ENCODE measurements at regions not wholly inside any gene's neighbourhood (a gene's known extent, or its start where the extent isn't known, plus 50 kb on each side); places are given as distances from the start of the nearest gene placed in this dataset.
"Not testable (repeated sequence)": the region's sequence is repeated elsewhere in the genome, so short reads cannot be mapped to it uniquely, and the experiment has no call there.

GRCh38 chr1:174105086-174105485 lies 54.2 kb upstream of the RABGAP1L start:
- H3K9ac ChIP-seq (ENCODE audit: insufficient read depth in 1 of 2, low read length in 2 of 2) = no peak overlapping the region
- no peak for TF ChIP-seq CTCF (IDR thresholded peaks at IDR 0.05; ENCODE audit: control extremely low read depth, extremely low read depth)
- no peak overlapping the region for H3K27ac ChIP-seq (ENCODE audit: low read depth in 1 of 2, low read length in 1 of 2)
- ATAC-seq (ENCODE audit: insufficient read depth, low FRiP score) (no peak), DNase-seq (no peak)
- H3K4me1 ChIP-seq (ENCODE audit: control insufficient read depth in 5 of 5, insufficient read depth in 5 of 5, low read length in 5 of 5) = no peaks in the 10 kb centered on the region
- no peaks in the 10 kb centered on the region for H3K36me3 ChIP-seq (ENCODE audit: control insufficient read depth in 4 of 4, insufficient read depth in 4 of 4, low read length in 4 of 4)
- H3K9me3 ChIP-seq (ENCODE audit: control insufficient read depth in 4 of 4, insufficient read depth in 3 of 4, low read length in 3 of 4) = no peaks in the 10 kb centered on the region
- H3K4me3 ChIP-seq = no peak overlapping the region
- no peaks in the 10 kb centered on the region for H3K27me3 ChIP-seq (ENCODE audit: control insufficient read depth in 3 of 3, insufficient read depth in 3 of 3, low read length in 2 of 3)
- 90 to 96% methylated on average over 8 of the region's 8 CpGs for WGBS, 2 donors

DNA sequence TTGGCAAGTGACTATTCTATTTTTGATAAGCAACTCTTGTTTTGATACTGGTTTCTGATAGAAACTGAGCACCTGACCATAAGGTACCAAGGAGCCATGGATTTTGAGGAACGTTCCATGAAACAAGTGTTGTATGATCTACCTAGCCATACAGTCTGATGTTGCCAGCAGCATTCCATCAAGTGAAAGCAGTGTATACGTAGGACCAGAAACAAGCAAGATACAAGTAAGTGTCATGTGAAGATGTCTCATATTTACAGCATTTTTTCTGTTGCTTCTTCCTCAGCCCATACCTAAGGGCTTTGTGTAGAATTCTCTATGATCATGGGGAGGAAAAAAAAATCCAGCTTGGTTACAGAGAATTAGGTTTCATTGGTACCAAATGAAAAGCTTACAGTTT lies 55.6 kb upstream of the RABGAP1L start:
- Histone ChIP-seq H3K9me3 (ENCODE audit: control insufficient read depth in 4 of 4, insufficient read depth in 3 of 4, low read length in 3 of 4) (no peaks in the 10 kb centered on the region), H3K9ac (ENCODE audit: insufficient read depth in 1 of 2, low read length in 2 of 2) (no peak overlapping the region), H3K36me3 (ENCODE audit: control insufficient read depth in 4 of 4, insufficient read depth in 4 of 4, low read length in 4 of 4) (no peaks in the 10 kb centered on the region), H3K4me1 (ENCODE audit: control insufficient read depth in 5 of 5, insufficient read depth in 5 of 5, low read length in 5 of 5) (no peaks in the 10 kb centered on the region), H3K4me3 (no peak overlapping the region), H3K27me3 (ENCODE audit: control insufficient read depth in 3 of 3, insufficient read depth in 3 of 3, low read length in 2 of 3) (no peaks in the 10 kb centered on the region), H3K27ac (ENCODE audit: low read depth in 1 of 2, low read length in 1 of 2) (no peak overlapping the region)
- 90 to 92% methylated on average over 2 of the region's 2 CpGs for WGBS, 2 donors
- no peak for TF ChIP-seq CTCF (IDR thresholded peaks at IDR 0.05; ENCODE audit: control extremely low read depth, extremely low read depth)
- DNase-seq (no peak), ATAC-seq (ENCODE audit: insufficient read depth, low FRiP score) (no peak)

DNA sequence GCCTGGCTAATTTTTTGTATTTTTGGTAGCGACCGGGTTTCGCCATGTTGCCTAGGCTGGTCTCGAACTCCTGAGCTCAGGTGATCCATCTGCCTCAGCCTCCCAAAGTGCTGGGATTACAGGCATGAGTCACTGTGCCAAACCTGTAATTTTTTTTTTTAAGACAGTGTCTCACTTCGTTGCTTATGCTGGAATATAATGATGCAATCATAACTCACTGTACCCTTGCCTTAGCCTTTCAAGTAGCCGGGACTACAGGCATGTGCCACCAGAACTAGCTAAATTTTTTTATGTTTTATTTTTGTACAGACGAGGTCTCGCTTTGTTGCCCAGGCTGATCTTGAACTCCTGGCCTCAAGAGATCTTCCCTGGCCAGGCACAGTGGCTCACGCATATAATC lies 57.3 kb upstream of the RABGAP1L start:
- H3K27ac ChIP-seq (ENCODE audit: low read depth in 1 of 2, low read length in 1 of 2); H3K9me3 ChIP-seq (ENCODE audit: control insufficient read depth in 4 of 4, insufficient read depth in 3 of 4, low read length in 3 of 4); H3K4me3 ChIP-seq; H3K4me1 ChIP-seq (ENCODE audit: control insufficient read depth in 5 of 5, insufficient read depth in 5 of 5, low read length in 5 of 5); H3K27me3 ChIP-seq (ENCODE audit: control insufficient read depth in 3 of 3, insufficient read depth in 3 of 3, low read length in 2 of 3); ATAC-seq (ENCODE audit: insufficient read depth, low FRiP score); H3K36me3 ChIP-seq (ENCODE audit: control insufficient read depth in 4 of 4, insufficient read depth in 4 of 4, low read length in 4 of 4); DNase-seq; H3K9ac ChIP-seq (ENCODE audit: insufficient read depth in 1 of 2, low read length in 2 of 2): not testable (repeated sequence)
- 91 to 94% methylated on average over 9 of the region's 9 CpGs for WGBS, 2 donors

DNA sequence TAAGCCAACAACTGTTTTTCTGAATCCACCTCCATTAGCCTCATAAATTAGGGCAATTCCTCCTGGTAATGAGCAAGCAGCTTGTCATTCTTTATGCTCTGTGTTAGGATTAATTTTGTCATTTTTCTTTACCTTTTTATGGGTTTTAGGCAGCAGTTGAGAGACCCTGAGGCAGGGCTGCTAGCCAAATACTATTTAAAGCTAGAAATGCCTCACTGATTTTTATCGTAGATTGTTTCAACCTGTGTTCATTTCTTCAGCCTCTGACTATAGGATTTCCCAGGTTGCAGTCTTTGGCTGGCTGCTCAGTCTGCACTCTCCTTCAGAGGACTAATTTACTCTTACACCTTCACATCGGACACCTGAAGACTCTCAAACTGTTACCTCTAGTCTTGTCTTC lies 61.9 kb upstream of the RABGAP1L start:
- TF ChIP-seq CTCF (IDR thresholded peaks at IDR 0.05; ENCODE audit: control extremely low read depth, extremely low read depth) = no peak
- Histone ChIP-seq H3K9me3 (ENCODE audit: control insufficient read depth in 4 of 4, insufficient read depth in 3 of 4, low read length in 3 of 4) (no peaks in the 10 kb centered on the region), H3K27me3 (ENCODE audit: control insufficient read depth in 3 of 3, insufficient read depth in 3 of 3, low read length in 2 of 3) (no peaks in the 10 kb centered on the region), H3K9ac (ENCODE audit: insufficient read depth in 1 of 2, low read length in 2 of 2) (no peak overlapping the region), H3K4me1 (ENCODE audit: control insufficient read depth in 5 of 5, insufficient read depth in 5 of 5, low read length in 5 of 5) (no peaks in the 10 kb centered on the region), H3K4me3 (no peak overlapping the region), H3K27ac (ENCODE audit: low read depth in 1 of 2, low read length in 1 of 2) (no peak overlapping the region), H3K36me3 (ENCODE audit: control insufficient read depth in 4 of 4, insufficient read depth in 4 of 4, low read length in 4 of 4) (no peaks in the 10 kb centered on the region)
- ATAC-seq (ENCODE audit: insufficient read depth, low FRiP score) (no peak), DNase-seq (no peak)
- 87 to 89% methylated on average over 2 of the region's 2 CpGs for WGBS, 2 donors

DNA sequence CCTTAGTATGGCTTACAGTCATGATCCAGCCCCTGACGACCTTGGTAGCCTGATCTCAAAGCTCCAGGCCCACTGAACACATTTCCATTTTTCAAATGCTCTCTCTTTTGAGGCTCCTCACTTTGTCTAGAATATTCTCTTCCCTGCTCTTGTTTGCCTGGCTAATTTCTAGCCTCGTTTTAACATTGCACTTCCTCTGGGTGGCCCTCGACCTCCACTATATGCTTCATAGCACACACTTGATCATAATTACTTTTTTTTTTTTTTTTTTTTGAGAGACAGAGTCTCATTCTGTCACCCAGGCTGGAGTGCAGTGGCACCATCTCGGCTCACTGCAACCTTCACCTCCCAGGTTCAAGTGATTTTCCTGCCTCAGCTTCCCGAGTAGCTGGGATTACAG lies 65.5 kb upstream of the RABGAP1L start:
- not testable (repeated sequence) for H3K9me3 ChIP-seq (ENCODE audit: control insufficient read depth in 4 of 4, insufficient read depth in 3 of 4, low read length in 3 of 4); DNase-seq; H3K4me3 ChIP-seq; ATAC-seq (ENCODE audit: insufficient read depth, low FRiP score); H3K9ac ChIP-seq (ENCODE audit: insufficient read depth in 1 of 2, low read length in 2 of 2); H3K36me3 ChIP-seq (ENCODE audit: control insufficient read depth in 4 of 4, insufficient read depth in 4 of 4, low read length in 4 of 4); H3K27ac ChIP-seq (ENCODE audit: low read depth in 1 of 2, low read length in 1 of 2); H3K27me3 ChIP-seq (ENCODE audit: control insufficient read depth in 3 of 3, insufficient read depth in 3 of 3, low read length in 2 of 3); H3K4me1 ChIP-seq (ENCODE audit: control insufficient read depth in 5 of 5, insufficient read depth in 5 of 5, low read length in 5 of 5)
- WGBS, 2 donors = 64 to 79% methylated on average over 5 of the region's 5 CpGs

Data from lung (tissue), 11 donors.